ENCODE measurements at regions not wholly inside any gene's neighbourhood (a gene's known extent, or its start where the extent isn't known, plus 50 kb on each side); places are given as distances from the start of the nearest gene placed in this dataset.

GRCh38 chr5:113705657-113706056 is 192.2 kb downstream of the YTHDC2 start:
- intact Hi-C loops (cut with micrococcal nuclease) (no loop called here), in situ Hi-C loops (cut with MboI) (no loop called here)
- BruUV-seq (replicated peaks) = no TSS peak
- H3K9ac ChIP-seq (ENCODE audit: insufficient read depth in 1 of 2, low read depth in 2 of 2, low read length in 2 of 2) = no peak overlapping the region
- ATAC-seq = no peak
- no peaks in the 10 kb centered on the region for H3K27me3 ChIP-seq (ENCODE audit: control insufficient read depth in 2 of 2, insufficient read depth in 2 of 2, low read length in 2 of 2)
- no peaks in the 10 kb centered on the region for H3K4me1 ChIP-seq (replicated peaks in 1 of 2; ENCODE audit: control insufficient read depth in 2 of 2, insufficient read depth in 2 of 2, low read length in 2 of 2)
- H3K27ac ChIP-seq (ENCODE audit: extremely low read depth, low read depth, low read length) = no peak overlapping the region
- no peak overlapping the region for H2AFZ ChIP-seq (ENCODE audit: low read depth, low read length)
- DNase-seq (ENCODE audit: extremely low read depth in 1 of 4, low spot score in 3 of 4) = no peak
- CTCF ChIA-PET (ENCODE audit: low intra/inter-chr PET ratio) = no interaction called here
- no peak overlapping the region for H3K4me2 ChIP-seq (ENCODE audit: insufficient read depth, low read length)
- TF ChIP-seq NCOA1 (IDR thresholded peaks at IDR 0.05; ENCODE audit: low read depth) = no peak
- no peak for TF ChIP-seq FOXA1 (IDR thresholded peaks at IDR 0.05; ENCODE audit: borderline replicate concordance)
- no peak for TF ChIP-seq ZNF347 (CRISPR knock-in tag; IDR thresholded peaks at IDR 0.05; ENCODE audit: low read depth)
- no peak for TF ChIP-seq MAFK (IDR thresholded peaks at IDR 0.05; ENCODE audit: low read length)
- TF ChIP-seq ZNF717 (CRISPR knock-in tag; IDR thresholded peaks at IDR 0.05) = no peak
- no peak for TF ChIP-seq E2F5 (CRISPR knock-in tag; IDR thresholded peaks at IDR 0.05)
- no peak for TF ChIP-seq IRF9 (tag; IDR thresholded peaks at IDR 0.05)
- no peak for TF ChIP-seq ESRRA (IDR thresholded peaks at IDR 0.05; ENCODE audit: borderline replicate concordance, low read depth)
- no peak for TF ChIP-seq PCBP1 (IDR thresholded peaks at IDR 0.05; ENCODE audit: low read depth, low read length, poor library complexity, severe bottlenecking)
- TF ChIP-seq TEAD1 (CRISPR knock-in tag; IDR thresholded peaks at IDR 0.05) = no peak
- TF ChIP-seq HNRNPH1 (optimal IDR thresholded peaks at IDR 0.05; ENCODE audit: low read depth, low read length) = no peak
- TF ChIP-seq HDAC1 (IDR thresholded peaks at IDR 0.05) = no peak
- no peak for TF ChIP-seq MTA3 (IDR thresholded peaks at IDR 0.05; ENCODE audit: borderline replicate concordance)
- H3K9me3 ChIP-seq (replicated peaks; ENCODE audit: control insufficient read depth, insufficient read depth, low read depth, low read length) = no peaks in the 10 kb centered on the region
- no peaks in the 10 kb centered on the region for H3K36me3 ChIP-seq (ENCODE audit: control insufficient read depth, insufficient read depth, low read length)
- POLR2A ChIA-PET = no interaction called here
- WGBS (ENCODE audit: insufficient coverage, low coverage, missing lambda C conversion rate) = 11% methylated on average over 3 of the region's 3 CpGs
- H3K4me3 ChIP-seq = no peak overlapping the region
- no peaks in the 10 kb centered on the region for H3K79me2 ChIP-seq (ENCODE audit: control insufficient read depth, insufficient read depth, low read length)
- no peaks in the 10 kb centered on the region for H3K9me1 ChIP-seq (ENCODE audit: control insufficient read depth, insufficient read depth, low read length)
- no peaks in the 10 kb centered on the region for H4K20me1 ChIP-seq (replicated peaks; ENCODE audit: control insufficient read depth, insufficient read depth, low read length)
- no peak for FAIRE-seq
